Effector memory CD8-positive, alpha-beta T cell (primary cell): ENCODE measurements at regions not wholly inside any gene's neighbourhood (a gene's known extent, or its start where the extent isn't known, plus 50 kb on each side); places are given as distances from the start of the nearest gene placed in this dataset.

ENCODE experiments used
- ATAC-seq: fragments of 150-1000 bp; cut with Tn5 transposase; replicated peaks from 2 replicates; pipeline ENCODE4 v1.10.0; 2021; ENCODE audit warnings: mild to moderate bottlenecking, moderate library complexity
- DNase-seq, 3 experiments: peaks; one replicate each; pipeline ENCODE4 v3.0.0; 2021
- H3K27ac Mint-ChIP-seq, 2 donors: one replicate each; pipeline ENCODE4 v1.8.0; 2022; ENCODE audit warnings: mild to moderate bottlenecking in 2 of 2, mixed read lengths in 2 of 2, moderate library complexity in 2 of 2
- H3K27me3 Mint-ChIP-seq, 2 donors: one replicate each; pipeline ENCODE4 v1.8.0; 2022; ENCODE audit warnings: mixed read lengths in 2 of 2
- H3K36me3 Mint-ChIP-seq: one replicate; pipeline ENCODE4 v1.8.0; 2022; ENCODE audit warnings: mild to moderate bottlenecking, moderate library complexity, mixed read lengths; ENCODE audit not compliant: insufficient read depth
- H3K4me1 Mint-ChIP-seq, 2 donors: one replicate each; pipeline ENCODE4 v1.8.0; 2022; ENCODE audit warnings: low read depth in 2 of 2, mixed read lengths in 2 of 2
- H3K4me3 Mint-ChIP-seq, 2 donors: one replicate each; pipeline ENCODE4 v1.8.0; 2022; ENCODE audit warnings: mild to moderate bottlenecking in 2 of 2, mixed read lengths in 2 of 2, moderate library complexity in 2 of 2
- H3K9me3 Mint-ChIP-seq, 2 donors: one replicate each; pipeline ENCODE4 v1.8.0; 2022; ENCODE audit warnings: mixed read lengths in 2 of 2

DNA sequence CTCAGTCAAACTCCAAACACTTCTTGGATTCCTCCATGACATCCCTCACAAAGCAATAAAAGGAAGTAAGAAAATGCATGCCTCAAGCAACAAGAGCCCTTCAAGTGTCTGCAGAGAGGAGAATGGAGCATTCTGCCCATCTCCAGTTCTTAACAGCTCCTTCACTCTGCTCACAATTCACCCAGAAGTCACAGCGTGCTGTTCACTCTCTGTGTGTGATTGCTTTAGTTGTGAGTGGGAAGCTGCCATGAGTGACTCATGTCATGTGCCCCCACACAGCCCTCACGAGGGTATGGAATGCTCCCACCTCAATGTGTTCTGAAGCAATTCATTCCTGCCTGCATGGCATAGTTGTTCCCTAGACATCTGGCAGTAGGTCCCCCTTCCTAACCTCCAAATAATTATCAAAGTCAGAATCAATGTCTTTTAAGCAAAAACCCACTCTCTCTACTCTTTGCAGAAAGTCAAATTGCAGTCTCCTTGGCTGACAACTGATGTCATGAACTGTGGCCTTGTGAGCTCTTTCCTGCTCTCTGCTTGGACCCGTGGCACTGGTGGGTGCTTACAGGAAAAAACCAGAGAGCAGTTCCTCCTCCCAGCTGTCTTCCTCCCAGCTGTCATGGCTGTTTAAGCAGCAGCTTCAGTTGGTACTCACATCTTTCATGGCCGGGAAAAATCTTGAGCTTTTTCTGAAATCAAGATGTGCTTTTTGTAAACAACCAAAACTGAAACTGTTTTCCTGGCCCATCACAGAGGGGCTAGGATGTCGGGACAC, 112.1 kb upstream of the SPON1 start:
- Mint-ChIP-seq H3K36me3 (no peaks in the 10 kb centered on the region), H3K27me3 (peaks cover 11 to 33% of the 10 kb centered on the region in 2 donors), H3K4me1 (peaks cover 9 to 12% of the 10 kb centered on the region in 2 donors), H3K4me3 (no peak overlapping the region), H3K27ac (no peak overlapping the region), H3K9me3 (no peaks in the 10 kb centered on the region)
- DNase-seq (no peak), ATAC-seq (no peak)

DNA sequence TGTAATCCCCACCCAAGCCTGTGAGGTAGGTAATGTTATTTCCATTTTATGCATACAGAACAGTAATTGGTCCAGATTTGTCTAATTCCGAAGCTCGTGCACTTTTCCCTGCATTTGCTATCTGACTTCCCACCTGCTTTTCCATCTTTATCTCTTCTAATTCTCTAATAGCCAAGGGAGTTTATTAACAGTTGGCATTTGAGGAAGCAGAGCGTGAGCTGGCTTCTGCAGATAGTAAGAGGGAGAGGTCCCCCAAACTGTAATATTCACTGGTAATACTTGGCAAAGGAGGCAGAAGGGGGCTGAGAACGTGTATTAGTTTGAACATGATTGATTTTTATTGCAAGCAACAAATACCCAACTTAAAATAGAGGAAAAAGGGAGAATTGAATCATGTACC, 110.8 kb upstream of the SPON1 start:
- peaks cover 11 to 29% of the 10 kb centered on the region in 2 donors for H3K27me3 Mint-ChIP-seq

DNA sequence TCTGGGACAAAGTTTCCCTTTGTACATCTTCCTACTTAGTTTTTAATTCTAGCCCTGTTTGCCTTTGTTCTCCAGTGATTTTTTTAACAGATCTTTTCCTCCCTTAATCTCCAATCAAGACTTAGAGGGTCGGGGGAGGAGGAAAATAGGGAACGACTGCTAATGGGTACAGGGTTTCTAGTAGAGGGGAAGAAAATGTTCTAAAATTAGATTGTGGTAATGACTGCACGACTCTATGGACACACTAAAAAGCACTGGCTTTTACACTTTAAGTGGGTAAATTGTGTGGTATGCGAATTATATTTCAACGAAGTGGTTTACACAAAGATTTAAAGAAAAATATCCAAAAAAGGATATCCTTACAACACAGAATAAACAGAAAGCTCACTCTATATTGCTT, 110.0 kb upstream of the SPON1 start:
- DNase-seq (no peak), ATAC-seq (no peak)
- H3K27ac Mint-ChIP-seq, result no peak overlapping the region
- peaks cover 9 to 13% of the 10 kb centered on the region in 2 donors for H3K4me1 Mint-ChIP-seq
- H3K9me3 Mint-ChIP-seq, result no peaks in the 10 kb centered on the region
- H3K36me3 Mint-ChIP-seq, result no peaks in the 10 kb centered on the region
- H3K4me3 Mint-ChIP-seq, result no peak overlapping the region
- H3K27me3 Mint-ChIP-seq, result peaks cover 11 to 29% of the 10 kb centered on the region in 2 donors

More for the DNA sequence above, 110.8 kb upstream of the SPON1 start:
- no peak overlapping the region for H3K4me3 Mint-ChIP-seq
- peaks cover 9 to 13% of the 10 kb centered on the region in 2 donors for H3K4me1 Mint-ChIP-seq
- DNase-seq, result no peak
- no peak for ATAC-seq
- H3K36me3 Mint-ChIP-seq, result no peaks in the 10 kb centered on the region
- no peaks in the 10 kb centered on the region for H3K9me3 Mint-ChIP-seq
- H3K27ac Mint-ChIP-seq, result no peak overlapping the region

DNA sequence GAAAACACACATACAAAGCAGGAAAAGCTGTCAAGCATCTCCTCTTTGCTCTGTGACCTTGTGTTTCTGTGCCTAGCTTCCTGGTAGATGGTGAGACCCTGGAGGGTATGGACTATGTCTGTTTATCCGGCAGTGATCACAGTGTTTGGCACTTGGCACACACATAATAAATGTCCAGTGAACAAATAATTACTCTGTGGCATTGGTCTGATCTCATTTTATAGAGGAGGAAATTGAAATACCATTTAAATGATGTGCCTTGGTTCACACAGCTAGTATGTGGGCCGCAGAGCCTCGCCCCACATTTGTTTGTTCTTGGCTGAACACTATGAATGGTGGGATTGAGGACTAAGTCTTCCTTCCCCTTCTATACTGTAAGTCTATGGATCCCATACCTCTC, 104.7 kb upstream of the SPON1 start:
- no peaks in the 10 kb centered on the region for H3K9me3 Mint-ChIP-seq
- H3K4me1 Mint-ChIP-seq, result peaks cover 7 to 12% of the 10 kb centered on the region in 2 donors
- no peaks in the 10 kb centered on the region for H3K36me3 Mint-ChIP-seq
- no peak overlapping the region for H3K4me3 Mint-ChIP-seq
- peaks cover 0 to 2% of the 10 kb centered on the region in 2 donors for H3K27me3 Mint-ChIP-seq
- no peak for DNase-seq
- no peak for ATAC-seq
- H3K27ac Mint-ChIP-seq, result no peak overlapping the region

DNA sequence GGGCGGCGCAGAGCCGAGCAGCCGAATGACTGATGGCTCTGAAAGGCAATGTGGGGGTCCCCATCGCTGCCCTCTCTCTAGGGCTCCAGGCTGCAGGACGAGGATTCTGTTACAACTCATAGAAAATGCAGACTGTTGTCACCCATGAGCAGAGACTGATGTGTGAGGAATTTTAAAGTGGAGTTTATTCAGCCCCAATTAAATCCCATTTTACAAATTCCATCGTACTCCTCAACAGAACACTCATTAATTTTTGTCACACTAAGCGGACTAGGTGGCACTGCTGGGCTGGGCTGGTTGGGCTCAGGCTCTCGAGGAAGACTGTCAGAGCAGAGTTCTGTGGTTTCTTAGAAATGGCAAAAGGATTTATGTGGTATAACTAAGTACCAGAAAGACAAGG, 102.6 kb upstream of the SPON1 start:
- Mint-ChIP-seq H3K4me1 (peaks cover 7 to 12% of the 10 kb centered on the region in 2 donors), H3K36me3 (no peaks in the 10 kb centered on the region), H3K27ac (no peak overlapping the region), H3K9me3 (no peaks in the 10 kb centered on the region), H3K4me3 (no peak overlapping the region), H3K27me3 (no peaks in the 10 kb centered on the region)
- no peak for ATAC-seq
- DNase-seq, result no peak

DNA sequence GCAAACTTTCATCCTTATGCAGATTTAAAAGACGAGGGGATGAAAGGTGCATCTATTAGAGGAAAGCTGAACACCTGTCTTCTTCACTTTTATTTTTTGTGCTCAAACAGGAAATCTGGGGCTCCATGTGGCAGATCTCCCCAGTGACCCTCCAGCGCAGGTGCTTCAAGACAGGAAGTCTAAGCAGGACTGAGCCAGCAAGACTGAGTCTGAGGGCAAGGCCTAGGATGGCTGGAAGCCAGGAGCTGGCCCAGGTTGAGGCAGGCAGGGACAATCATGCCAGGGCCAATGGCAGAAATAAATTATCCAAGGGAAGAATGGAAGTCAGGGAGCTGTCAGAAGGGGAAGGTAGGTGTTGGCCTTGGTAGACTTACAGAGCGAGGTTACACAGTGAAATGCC, 101.1 kb upstream of the SPON1 start:
- Mint-ChIP-seq H3K9me3 (no peaks in the 10 kb centered on the region), H3K27ac (peak overlapping the region in 1 of 2 donors; percentile 32), H3K4me1 (peaks cover 5 to 12% of the 10 kb centered on the region in 2 donors), H3K27me3 (no peaks in the 10 kb centered on the region), H3K36me3 (no peaks in the 10 kb centered on the region), H3K4me3 (no peak overlapping the region)
- ATAC-seq (peak; percentile 26), DNase-seq (no peak)

DNA sequence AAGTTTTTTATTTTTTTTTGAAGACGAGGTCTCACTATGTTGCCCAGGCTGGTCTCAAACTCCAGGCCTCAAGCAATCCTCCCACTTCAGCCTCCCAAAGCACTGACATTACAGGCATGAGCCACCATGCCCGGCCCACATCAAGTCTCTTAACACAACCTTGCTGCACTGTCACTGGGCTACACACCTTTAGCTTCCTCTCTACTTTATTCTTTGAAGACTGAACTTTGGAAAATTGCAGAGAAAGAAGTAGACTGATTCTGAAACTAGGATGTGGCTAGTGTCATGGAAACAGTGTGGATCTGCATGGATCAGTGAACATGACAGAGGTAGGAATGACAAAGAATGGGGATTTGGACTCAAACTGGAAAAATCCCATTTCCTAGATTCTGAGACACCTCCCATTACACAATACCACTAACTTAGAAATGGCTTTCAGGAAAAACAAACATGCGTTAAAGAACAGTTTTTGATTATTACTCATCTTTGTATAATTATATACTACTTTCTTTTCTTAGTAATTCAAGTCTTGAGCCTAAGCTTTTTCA, 99.6 kb upstream of the SPON1 start:
- no peak overlapping the region for H3K4me3 Mint-ChIP-seq
- H3K27me3 Mint-ChIP-seq, result no peaks in the 10 kb centered on the region
- no peak for ATAC-seq
- DNase-seq, result no peak
- H3K9me3 Mint-ChIP-seq, result no peaks in the 10 kb centered on the region
- H3K36me3 Mint-ChIP-seq, result no peaks in the 10 kb centered on the region
- H3K27ac Mint-ChIP-seq, result no peak overlapping the region
- H3K4me1 Mint-ChIP-seq, result peaks cover 5 to 12% of the 10 kb centered on the region in 2 donors

DNA sequence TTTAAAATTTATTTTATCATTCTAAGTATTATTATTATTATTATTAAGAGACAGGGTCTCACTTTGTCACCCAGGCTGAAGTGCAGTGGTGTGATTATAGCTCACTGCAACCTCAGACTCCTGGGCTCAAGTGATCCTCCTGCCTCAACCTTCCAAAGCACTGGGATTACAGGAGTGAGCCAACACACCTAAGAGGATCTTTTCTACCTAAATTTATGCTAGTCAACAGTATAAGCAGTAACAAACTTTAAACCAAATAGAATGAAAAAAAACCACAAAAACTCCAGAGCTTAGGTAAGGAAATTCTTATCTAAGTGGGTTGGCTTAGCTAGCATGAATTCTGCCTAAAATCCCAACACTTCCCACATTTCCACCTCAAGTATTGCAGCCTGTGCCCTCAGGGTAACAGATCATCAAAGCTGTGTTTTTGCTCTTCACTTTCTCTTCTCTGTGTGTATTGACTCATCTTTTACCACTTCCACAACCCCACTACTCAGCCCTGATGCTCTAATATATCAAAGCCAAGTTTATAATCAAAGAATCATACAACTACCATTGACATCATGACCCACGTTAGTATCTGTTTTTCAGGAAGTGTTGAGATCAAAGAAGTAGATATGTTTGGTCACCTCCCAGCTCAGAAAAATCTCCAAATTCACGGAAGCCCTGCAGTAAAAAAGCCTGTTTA, 93.7 kb upstream of the SPON1 start:
- H3K4me1 Mint-ChIP-seq, result peaks cover 7 to 12% of the 10 kb centered on the region in 2 donors
- H3K27me3 Mint-ChIP-seq, result peaks cover 0 to 32% of the 10 kb centered on the region in 2 donors
- peak overlapping the region; percentile 2 to 60 for H3K27ac Mint-ChIP-seq

DNA sequence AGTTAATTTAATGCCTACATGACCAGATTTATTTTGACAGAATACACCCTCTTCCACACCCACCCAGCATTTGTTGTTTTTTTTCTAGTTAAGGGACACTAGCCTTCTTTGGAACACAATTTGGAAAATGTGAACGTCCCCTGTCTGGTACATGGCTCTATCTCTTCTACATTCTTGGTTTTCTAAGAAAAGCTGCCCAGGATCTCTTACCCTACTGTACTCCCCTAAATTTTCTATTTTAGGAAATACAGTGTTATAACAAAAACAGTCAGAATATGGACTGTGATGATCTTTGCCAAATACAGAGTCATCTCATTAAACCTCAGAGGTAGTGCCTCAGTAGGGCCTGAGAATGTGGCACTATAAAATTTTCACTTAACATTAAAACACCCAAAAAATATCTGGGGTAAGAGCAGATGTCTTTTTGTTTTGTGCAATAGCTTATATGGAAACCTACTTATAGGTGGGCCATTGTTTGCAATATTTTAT, 93.1 kb upstream of the SPON1 start:
- H3K4me1 Mint-ChIP-seq, result peaks cover 7 to 13% of the 10 kb centered on the region in 2 donors
- no peaks in the 10 kb centered on the region for H3K36me3 Mint-ChIP-seq
- ATAC-seq (no peak), DNase-seq (no peak)
- H3K27ac Mint-ChIP-seq, result peak overlapping the region; percentile 2 to 60
- H3K27me3 Mint-ChIP-seq, result peaks cover 0 to 32% of the 10 kb centered on the region in 2 donors
- H3K4me3 Mint-ChIP-seq, result no peak overlapping the region
- peaks cover 0 to 2% of the 10 kb centered on the region in 2 donors for H3K9me3 Mint-ChIP-seq

More for the DNA sequence above, 93.7 kb upstream of the SPON1 start:
- DNase-seq (peak in 2 of 3 experiments; percentile 7 to 21), ATAC-seq (peak; percentile 97)
- Mint-ChIP-seq H3K9me3 (peaks cover 0 to 2% of the 10 kb centered on the region in 2 donors), H3K4me3 (no peak overlapping the region), H3K36me3 (no peaks in the 10 kb centered on the region)

DNA sequence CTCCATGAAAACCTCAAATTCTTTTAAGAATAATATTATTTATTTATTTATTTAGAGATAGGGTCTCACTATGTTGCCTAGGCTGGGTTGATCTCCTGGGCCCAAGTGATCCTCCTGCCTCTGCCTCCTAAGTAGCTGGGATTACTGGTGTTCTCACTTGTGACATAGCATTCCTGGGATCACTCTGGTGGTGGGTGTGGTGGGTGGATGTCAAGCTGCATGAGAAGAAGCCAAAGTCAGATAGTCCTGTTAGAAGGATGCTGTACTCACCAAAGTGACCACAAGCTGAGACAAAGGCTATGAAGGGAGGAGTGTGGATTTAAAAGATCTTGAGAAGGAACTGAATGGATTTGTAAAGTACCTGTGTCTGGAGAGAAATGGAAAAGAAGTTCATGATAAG, 87.9 kb upstream of the SPON1 start:
- Mint-ChIP-seq H3K4me3 (no peak overlapping the region), H3K36me3 (no peaks in the 10 kb centered on the region), H3K27ac (no peak overlapping the region), H3K9me3 (peaks cover 0 to 2% of the 10 kb centered on the region in 2 donors), H3K27me3 (peaks cover 0 to 32% of the 10 kb centered on the region in 2 donors), H3K4me1 (peaks cover 0 to 7% of the 10 kb centered on the region in 2 donors)
- ATAC-seq (no peak), DNase-seq (no peak)

DNA sequence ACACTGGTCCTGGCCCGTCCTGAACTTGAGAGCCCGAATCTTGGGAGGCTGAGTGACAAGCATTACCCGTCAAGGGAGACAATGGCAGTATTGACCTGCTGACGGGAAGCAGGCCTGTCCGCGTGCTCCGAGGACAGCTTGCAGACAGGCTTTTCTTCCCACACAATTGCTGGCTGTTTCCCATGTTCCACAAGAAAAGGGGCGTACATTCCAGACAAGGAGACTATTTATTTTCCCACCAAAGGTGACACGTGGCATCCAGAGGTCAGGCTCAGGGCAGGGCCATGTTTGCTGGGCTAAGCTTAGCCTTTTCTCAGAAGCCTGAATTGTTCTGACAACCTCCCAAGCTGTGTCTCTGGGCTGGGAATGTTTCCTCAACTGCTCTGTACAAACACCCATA, 86.9 kb upstream of the SPON1 start:
- H3K9me3 Mint-ChIP-seq, result peaks cover 0 to 2% of the 10 kb centered on the region in 2 donors
- H3K36me3 Mint-ChIP-seq, result peaks cover 3% of the 10 kb centered on the region
- H3K27ac Mint-ChIP-seq, result no peak overlapping the region
- ATAC-seq (no peak), DNase-seq (no peak)
- H3K27me3 Mint-ChIP-seq, result peaks cover 0 to 28% of the 10 kb centered on the region in 2 donors
- no peak overlapping the region for H3K4me3 Mint-ChIP-seq
- peaks cover 0 to 6% of the 10 kb centered on the region in 2 donors for H3K4me1 Mint-ChIP-seq

DNA sequence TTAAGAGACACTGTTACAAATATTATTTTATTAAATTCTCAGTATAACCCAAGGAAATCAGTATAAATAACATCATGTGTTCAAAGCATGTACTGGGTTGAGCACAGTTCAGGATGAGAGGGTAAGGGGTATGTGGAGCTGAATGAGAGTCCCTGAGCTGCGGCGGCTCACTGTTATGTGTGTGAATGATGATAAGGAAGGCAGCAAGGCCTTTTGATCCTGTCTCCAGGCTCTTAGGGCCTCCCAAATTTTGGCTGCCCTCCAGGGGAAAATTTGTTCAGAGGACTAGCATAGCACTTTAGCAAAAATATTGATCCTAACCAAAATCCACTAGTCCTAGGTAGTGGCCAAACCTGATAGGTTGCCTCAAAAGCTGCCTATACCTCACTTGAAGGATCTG, 86.1 kb upstream of the SPON1 start:
- peaks cover 0 to 20% of the 10 kb centered on the region in 2 donors for H3K27me3 Mint-ChIP-seq
- peaks cover 3% of the 10 kb centered on the region for H3K36me3 Mint-ChIP-seq
- peaks cover 0 to 6% of the 10 kb centered on the region in 2 donors for H3K4me1 Mint-ChIP-seq
- H3K9me3 Mint-ChIP-seq, result peaks cover 0 to 1% of the 10 kb centered on the region in 2 donors
- ATAC-seq (no peak), DNase-seq (no peak)
- no peak overlapping the region for H3K4me3 Mint-ChIP-seq
- no peak overlapping the region for H3K27ac Mint-ChIP-seq

DNA sequence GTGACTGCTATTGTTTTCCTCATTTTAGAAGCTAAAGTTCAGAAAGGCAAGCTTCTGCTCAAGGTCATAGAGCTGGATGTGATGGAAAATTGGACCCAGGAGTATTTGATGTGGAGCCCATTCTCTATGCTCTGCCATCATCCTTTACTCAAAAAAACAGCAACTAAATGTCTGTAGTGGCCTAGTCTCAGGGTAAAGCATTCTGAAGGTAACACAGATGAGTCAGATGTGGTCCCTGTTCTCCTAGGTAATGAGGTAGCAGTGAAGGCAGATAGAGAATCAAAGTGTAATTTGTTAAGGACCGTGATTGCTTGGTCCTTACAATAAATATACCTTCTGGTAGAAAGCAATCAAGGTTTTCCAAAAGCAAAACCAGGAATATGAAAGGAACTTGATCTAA, 84.4 kb upstream of the SPON1 start:
- no peak overlapping the region for H3K4me3 Mint-ChIP-seq
- H3K27me3 Mint-ChIP-seq, result peaks cover 0 to 7% of the 10 kb centered on the region in 2 donors
- DNase-seq, result no peak
- peaks cover 0 to 6% of the 10 kb centered on the region in 2 donors for H3K4me1 Mint-ChIP-seq
- no peak overlapping the region for H3K27ac Mint-ChIP-seq
- no peaks in the 10 kb centered on the region for H3K9me3 Mint-ChIP-seq
- no peak for ATAC-seq
- H3K36me3 Mint-ChIP-seq, result peaks cover 3% of the 10 kb centered on the region
